ENCODE measurements at regions not wholly inside any gene's neighbourhood (a gene's known extent, or its start where the extent isn't known, plus 50 kb on each side); places are given as distances from the start of the nearest gene placed in this dataset.
"Not testable (repeated sequence)": the region's sequence is repeated elsewhere in the genome, so short reads cannot be mapped to it uniquely, and the experiment has no call there.

DNA sequence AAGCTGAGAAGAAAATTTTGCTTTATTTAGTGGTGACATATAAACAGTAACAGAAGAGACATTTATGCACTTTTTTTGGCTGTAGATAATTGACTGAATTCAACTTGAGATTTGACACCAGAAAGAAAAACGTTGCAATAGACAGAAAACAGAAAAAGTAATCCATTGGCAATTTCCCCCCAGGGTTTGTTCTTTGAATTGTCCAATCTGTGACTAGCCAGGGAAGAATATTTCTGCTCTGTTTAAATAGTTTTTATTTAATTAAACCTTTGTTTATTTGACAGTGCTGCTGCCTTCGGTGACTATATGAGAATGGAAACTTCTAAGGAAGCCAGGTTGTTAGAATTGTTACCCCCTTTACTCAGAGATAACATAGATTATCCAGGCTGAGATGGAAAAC is 210.6 kb downstream of the DEPDC1B start:
- no peak for DNase-seq (ENCODE audit: low spot score)

DNA sequence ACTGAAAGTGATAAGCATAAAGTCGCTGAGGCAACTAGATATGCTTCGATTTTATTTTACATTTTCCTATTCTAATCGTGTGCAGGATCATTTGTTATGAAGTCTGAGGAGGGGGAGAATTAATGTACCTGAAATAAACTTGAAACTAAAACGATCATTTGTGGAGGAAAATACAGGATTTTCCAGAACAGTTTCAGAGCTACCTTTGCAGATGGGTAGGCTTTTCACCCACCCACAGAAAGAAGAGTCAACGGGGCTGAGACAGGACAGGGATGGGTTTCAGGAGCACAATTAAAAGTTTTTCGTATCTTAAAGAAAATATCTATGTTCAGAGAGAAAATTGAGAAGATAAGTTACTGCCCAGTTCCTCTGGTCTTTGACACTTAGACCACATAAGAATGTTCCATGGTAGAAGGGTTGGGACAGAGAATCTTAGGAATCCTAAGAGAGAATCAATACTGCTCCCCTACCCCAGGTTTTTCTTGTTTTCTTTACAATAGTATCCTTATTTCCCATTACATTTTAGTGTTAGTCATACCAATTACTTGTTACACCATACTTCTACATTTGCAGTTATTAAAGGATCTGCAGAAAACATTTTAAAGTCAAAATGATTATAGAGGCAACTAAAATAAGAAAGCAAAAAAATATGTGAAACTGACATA is 211.4 kb downstream of the DEPDC1B start:
- no peak for DNase-seq (ENCODE audit: low spot score)

DNA sequence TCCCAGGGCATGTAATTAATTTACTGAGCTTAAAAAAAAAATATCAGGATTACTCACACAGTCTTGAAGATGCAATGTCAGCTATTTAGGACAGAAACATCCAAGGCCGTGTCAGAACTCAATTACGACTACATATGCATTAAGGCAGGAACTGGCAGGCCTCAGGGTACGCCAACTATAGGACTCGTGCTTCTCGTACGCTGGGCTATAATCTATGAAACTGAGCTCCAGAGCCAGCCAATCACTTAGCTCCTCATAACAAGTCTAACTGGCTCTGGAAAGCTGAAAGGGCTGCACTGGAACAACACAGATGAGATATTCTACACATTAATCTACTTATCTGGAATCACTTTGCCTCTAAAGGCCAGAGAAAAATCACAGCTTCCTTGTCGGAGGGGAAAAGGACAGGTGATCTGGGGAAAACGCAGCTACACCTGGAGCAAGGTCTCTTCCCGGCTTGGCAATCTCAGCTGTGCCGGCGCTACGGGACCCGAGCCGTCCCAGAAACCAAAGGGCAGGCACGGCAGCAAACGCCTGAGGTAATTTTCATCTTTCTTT is 212.0 kb downstream of the DEPDC1B start:
- DNase-seq (ENCODE audit: low spot score) = no peak

- DNase-seq (ENCODE audit: low spot score) = no peak
Observed at GRCh38 chr5:60487476-60487875, 212.5 kb downstream of the DEPDC1B start.

DNA sequence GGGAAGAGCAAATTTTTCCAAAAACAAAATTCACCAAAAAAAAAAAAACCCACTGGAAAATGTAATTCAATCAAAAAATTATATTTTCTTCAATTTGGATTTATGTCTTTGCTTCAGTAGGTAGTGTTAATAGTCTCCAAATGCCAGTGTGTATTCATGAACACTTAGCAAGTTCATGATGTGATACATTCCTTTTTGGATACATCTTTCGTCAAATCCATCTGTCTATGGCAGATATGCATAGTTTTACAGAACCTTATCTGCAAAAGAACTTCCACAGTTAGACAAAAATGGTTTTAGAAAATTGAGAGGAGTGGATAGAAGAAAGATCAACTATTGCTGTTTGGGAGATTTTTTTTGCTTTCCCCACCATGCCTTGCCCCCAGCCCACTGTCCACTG is 214.6 kb downstream of the DEPDC1B start:
- DNase-seq (ENCODE audit: low spot score) = no peak

DNA sequence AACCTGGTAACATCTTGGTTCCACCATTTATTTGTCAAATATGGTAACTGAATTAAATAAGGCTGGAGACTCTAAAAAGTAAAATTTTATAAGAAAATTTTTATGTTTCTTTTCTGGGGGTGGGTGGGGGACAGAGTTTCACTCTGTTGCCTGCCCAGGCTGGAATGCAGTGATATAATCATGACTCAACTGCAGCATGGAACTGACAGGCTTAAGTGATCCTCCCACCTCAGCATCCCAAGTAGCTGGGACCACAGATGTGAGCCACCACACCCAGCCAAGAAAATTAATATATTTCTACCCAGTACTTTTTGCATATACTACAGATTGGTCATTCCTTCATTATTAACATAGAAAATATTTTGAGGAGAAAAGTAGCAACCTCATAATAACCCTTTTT is 216.9 kb downstream of the DEPDC1B start:
- no peak for DNase-seq (ENCODE audit: low spot score)

GRCh38 chr5:60482301-60482700 is 217.7 kb downstream of the DEPDC1B start:
- no peak for DNase-seq (ENCODE audit: low spot score)

DNA sequence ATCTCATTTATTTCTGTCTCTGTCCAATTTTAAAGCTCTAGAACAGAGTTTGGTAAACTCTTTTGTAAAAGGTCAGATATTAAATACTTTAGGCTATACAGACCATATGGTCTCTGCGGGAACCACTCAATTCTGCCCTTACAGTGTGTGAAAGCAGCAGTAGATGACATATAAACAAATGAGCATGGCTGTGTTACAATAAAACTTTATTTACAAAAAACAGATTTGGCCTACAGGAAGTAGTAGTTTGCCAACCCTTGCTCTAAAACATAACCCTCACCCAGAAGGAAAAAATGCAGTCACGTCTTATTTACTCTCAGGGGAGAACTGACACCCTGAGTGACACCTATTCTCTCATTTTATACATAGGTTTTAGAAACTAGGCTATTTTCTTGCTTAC is 220.4 kb downstream of the DEPDC1B start:
- DNase-seq (ENCODE audit: low spot score) = no peak

DNA sequence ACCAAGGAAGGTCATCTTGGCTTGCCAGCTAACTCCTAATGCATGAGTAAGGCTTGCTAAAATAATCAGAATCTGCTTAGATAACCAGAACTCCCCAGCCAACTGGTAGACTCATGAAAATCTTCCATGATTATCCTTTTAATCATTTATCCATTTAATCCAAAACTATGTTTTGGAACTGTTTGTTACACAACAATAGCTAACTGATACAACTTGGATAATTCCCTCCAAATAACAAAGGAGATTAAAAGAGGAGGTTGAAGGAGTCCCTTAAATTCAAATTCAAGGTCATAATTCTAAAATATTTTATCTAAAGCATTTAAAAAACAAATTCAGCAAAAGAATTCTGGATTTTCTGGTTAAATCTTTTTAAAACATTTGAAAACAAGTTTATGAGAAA is 222.1 kb downstream of the DEPDC1B start:
- no peak for DNase-seq (ENCODE audit: low spot score)

- no peak for DNase-seq (ENCODE audit: low spot score)
Observed at GRCh38 chr5:60473654-60474053, 226.3 kb downstream of the DEPDC1B start.

- DNase-seq (ENCODE audit: low spot score) = not testable (repeated sequence)
Observed at GRCh38 chr5:60473027-60473426, 226.9 kb downstream of the DEPDC1B start.

DNA sequence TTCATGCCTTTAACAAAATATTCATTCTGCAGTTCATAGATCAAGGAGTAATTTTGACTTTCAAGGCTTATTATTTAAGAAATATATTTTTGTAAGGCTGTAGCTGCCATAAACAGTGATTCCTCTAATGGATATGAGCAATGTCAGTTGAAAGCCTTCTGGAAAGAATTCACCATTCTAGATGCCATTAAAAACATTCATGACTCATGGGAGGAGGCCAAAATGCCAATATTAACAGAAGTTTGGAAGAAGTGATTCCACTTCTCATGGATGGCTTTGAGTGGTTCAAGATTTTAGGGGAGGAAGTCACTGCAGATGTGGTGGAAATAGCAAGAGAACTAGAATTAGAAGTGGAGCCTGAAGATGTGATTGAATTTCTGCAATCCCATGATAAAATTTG is 229.1 kb downstream of the DEPDC1B start:
- no peak for DNase-seq (ENCODE audit: low spot score)

- DNase-seq (ENCODE audit: low spot score) = no peak
Observed at GRCh38 chr5:60469286-60469685, 230.7 kb downstream of the DEPDC1B start.

GRCh38 chr5:60463179-60463868 is 236.6 kb downstream of the DEPDC1B start:
- DNase-seq (ENCODE audit: low spot score) = no peak

DNA sequence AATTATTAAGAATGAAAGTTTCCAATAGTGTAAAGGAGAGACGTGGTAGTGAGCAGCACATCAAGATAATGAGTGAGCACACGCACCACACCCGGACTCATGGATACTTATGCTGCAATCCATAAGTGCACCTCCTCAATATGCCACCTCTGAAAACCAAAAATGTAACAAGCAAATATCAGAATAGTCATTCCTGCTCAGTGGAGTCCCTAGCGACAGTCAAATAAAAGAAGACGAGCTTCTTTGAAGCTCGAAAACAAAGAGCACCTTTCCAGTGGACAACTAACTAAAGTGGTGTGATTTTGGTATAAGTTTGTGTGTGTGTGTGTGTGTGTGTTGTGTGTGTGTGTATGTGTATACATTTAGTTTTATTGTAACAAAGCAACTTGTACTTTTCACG is 241.3 kb downstream of the DEPDC1B start:
- DNase-seq (ENCODE audit: low spot score) = no peak

GRCh38 chr5:60457233-60457632 is 242.7 kb downstream of the DEPDC1B start:
- no peak for DNase-seq (ENCODE audit: low spot score)

- no peak for DNase-seq (ENCODE audit: low spot score)
Observed at GRCh38 chr5:60455589-60455988, 244.4 kb downstream of the DEPDC1B start.

- DNase-seq (ENCODE audit: low spot score) = not testable (repeated sequence)
Observed at GRCh38 chr5:60454277-60454676, 245.7 kb downstream of the DEPDC1B start.

DNA sequence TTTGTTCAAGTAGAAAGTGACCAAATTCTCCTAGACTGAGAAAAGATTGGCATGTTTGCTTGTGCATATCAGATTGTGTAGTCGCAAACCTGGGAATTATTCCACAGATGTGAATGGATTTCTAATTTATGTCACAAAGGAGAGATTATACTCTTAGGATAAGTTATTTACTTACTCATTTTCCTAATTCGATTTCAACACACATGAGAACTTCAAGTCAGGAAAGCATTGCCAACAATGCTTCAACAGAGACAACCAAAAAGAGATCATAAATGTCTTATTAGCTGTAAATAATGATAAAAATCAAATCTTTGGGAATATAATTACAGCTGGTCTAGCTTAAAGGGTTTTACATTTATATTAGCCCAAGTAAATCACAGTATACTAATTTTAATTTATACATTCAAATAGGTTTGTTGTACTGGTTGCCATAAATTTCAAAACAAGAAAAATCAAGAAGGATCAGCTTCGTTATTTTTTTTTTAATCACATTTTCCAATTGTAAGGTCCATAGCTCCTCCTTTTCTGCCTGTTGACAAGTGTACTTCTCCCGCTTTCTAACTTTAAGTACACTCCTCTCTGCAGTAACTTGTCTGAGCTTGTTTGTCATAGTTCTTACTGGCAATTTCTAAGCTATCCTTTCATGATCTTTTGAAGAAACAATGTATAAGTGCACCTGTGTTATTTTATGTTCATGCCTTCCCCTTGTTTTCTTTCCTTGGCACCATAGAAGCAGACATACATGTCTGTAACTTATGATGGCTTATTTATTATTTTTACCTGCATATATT is 246.6 kb downstream of the DEPDC1B start:
- no peak for DNase-seq (ENCODE audit: low spot score)

GRCh38 chr5:60448600-60448999 is 251.4 kb downstream of the DEPDC1B start:
- no peak for DNase-seq (ENCODE audit: low spot score)

GRCh38 chr5:60447488-60447920 is 252.5 kb downstream of the DEPDC1B start:
- DNase-seq (ENCODE audit: low spot score) = no peak

DNA sequence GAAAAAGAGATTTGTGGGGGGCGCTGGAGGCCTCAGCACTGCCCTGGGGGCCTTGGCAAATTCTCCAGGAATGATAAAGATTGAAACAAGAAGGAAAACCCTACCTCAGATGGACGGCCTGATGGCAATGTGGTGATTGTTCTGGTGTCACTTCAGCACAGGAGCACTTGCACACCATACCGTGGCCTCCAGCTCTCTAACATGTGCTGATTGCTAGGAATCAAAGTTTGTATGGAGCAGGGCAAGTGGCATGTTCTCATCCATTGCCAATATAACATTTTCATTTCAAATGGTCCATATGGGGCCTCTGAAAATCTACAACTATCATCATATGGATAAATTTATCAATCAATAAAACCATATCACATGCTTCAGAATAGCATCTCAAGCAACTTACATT is 253.0 kb downstream of the DEPDC1B start:
- DNase-seq (ENCODE audit: low spot score) = no peak

GRCh38 chr5:60445921-60446320 is 254.0 kb downstream of the DEPDC1B start:
- DNase-seq (ENCODE audit: low spot score) = no peak
